K562 (cell line): ENCODE measurements at regions not wholly inside any gene's neighbourhood (a gene's known extent, or its start where the extent isn't known, plus 50 kb on each side); places are given as distances from the start of the nearest gene placed in this dataset.

Experiments used
- ATAC-seq: fragments of 200-7000 bp; cut with Tn5 transposase; 3 replicates; pipeline ENCODE4 v1.9.1; 2020; ENCODE audit warnings: moderate library complexity
- BruUV-seq: library from RNA; stranded (reverse); fragments of 400-500 nt; replicated peaks from 2 replicates; lab custom pipeline; 2021; lab: Mats Ljungman, UMichigan
- CTCF ChIA-PET: fragments of 300-600 bp; formaldehyde crosslinking; extraction: SDS; loops from one replicate; lab custom pipeline; 2021; ENCODE audit warnings: low intra/inter-chr PET ratio; lab: Yijun Ruan, JAX
- POLR2A ChIA-PET: fragments of 300-600, 350-650 bp; sonication (Branson Sonifier 250); formaldehyde crosslinking; extraction: SDS; loops from one replicate; lab custom pipeline; 2021; ENCODE audit warnings: antibody characterized with exemption, inconsistent platforms; lab: Yijun Ruan, JAX
- DNase-seq, 4 experiments: peaks; one replicate each; pipeline versions ENCODE4 v3.0.0 to v3.0.0-alpha.2; 2011 to 2018; ENCODE audit warnings: low spot score in 3 of 4, mixed read lengths in 3 of 4; ENCODE audit errors: extremely low read depth in 1 of 4
- FAIRE-seq: peaks from 2 replicates; lab custom pipeline; 2011; peaks lifted over from hg19 to GRCh38; lab: Jason Lieb, UNC
- H2AFZ ChIP-seq: 2 replicates; pipeline ENCODE4 v1.6.0; 2011; ENCODE audit warnings: low read depth, low read length, control low read depth, inconsistent platforms
- H3K27ac ChIP-seq: fragments of 200-600 bp; 3 replicates; pipeline ENCODE4 v1.8.0; 2011; ENCODE audit warnings: low read depth, mild to moderate bottlenecking, control low read depth, inconsistent platforms, low read length, moderate library complexity, mixed read lengths; ENCODE audit errors: extremely low read depth
- H3K27me3 ChIP-seq, 2 experiments: fragments of 300-600 bp in 1 of 2; 2 replicates in 1 of 2; 3 replicates in 1 of 2; pipeline versions ENCODE4 v1.6.0 to v1.8.0; 2011; ENCODE audit warnings: inconsistent platforms in 2 of 2, low read length in 2 of 2, mild to moderate bottlenecking in 1 of 2, mixed read lengths in 1 of 2, moderate library complexity in 1 of 2; ENCODE audit not compliant: control insufficient read depth in 2 of 2, insufficient read depth in 2 of 2
- H3K36me3 ChIP-seq: fragments of 300-600 bp; 3 replicates; pipeline ENCODE4 v1.8.0; 2011; ENCODE audit warnings: mild to moderate bottlenecking, low read length, inconsistent platforms; ENCODE audit not compliant: control insufficient read depth, insufficient read depth
- H3K4me1 ChIP-seq, 2 experiments: fragments of 200-600 bp in 1 of 2; replicated peaks in 1 of 2; 2 replicates in 1 of 2; 3 replicates in 1 of 2; pipeline versions ENCODE4 v1.5.1 to v1.8.0; 2011; ENCODE audit warnings: inconsistent platforms in 2 of 2, low read length in 2 of 2, mild to moderate bottlenecking in 1 of 2, mixed read lengths in 1 of 2, moderate library complexity in 1 of 2; ENCODE audit not compliant: control insufficient read depth in 2 of 2, insufficient read depth in 2 of 2
- H3K4me2 ChIP-seq: 2 replicates; pipeline ENCODE4 v1.6.1; 2011; ENCODE audit warnings: low read length, control low read depth, inconsistent platforms, mixed read lengths; ENCODE audit not compliant: insufficient read depth
- H3K4me3 ChIP-seq: fragments of 200-600 bp; sonication (generic), shearing (Covaris generic); 2 replicates; pipeline ENCODE4 v1.5.1; 2016; ENCODE audit warnings: control low read depth, inconsistent platforms
- H3K79me2 ChIP-seq: fragments of 200-600 bp; 3 replicates; pipeline ENCODE4 v1.8.0; 2011; ENCODE audit warnings: low read length, inconsistent platforms; ENCODE audit not compliant: control insufficient read depth, insufficient read depth
- H3K9ac ChIP-seq, 2 experiments: 2 replicates each; pipeline versions ENCODE4 v1.6.0 to v1.6.1; 2011; ENCODE audit warnings: low read depth in 2 of 2, low read length in 2 of 2, control low read depth in 1 of 2, inconsistent platforms in 1 of 2, mild to moderate bottlenecking in 1 of 2, mixed read lengths in 1 of 2; ENCODE audit not compliant: insufficient read depth in 1 of 2
- H3K9me1 ChIP-seq: one replicate; pipeline ENCODE4 v1.6.0; 2011; ENCODE audit warnings: inconsistent platforms, mild to moderate bottlenecking, low read length, moderate library complexity; ENCODE audit not compliant: control insufficient read depth, insufficient read depth
- H3K9me3 ChIP-seq: replicated peaks from 2 replicates; pipeline ENCODE4 v1.5.1; 2011; ENCODE audit warnings: low read depth, low read length, inconsistent platforms; ENCODE audit not compliant: control insufficient read depth, insufficient read depth
- H4K20me1 ChIP-seq: replicated peaks from 2 replicates; pipeline ENCODE4 v1.6.1; 2011; ENCODE audit warnings: low read length, inconsistent platforms, mixed read lengths; ENCODE audit not compliant: control insufficient read depth, insufficient read depth
- ARID1B ChIP-seq: fragments of 450-650 bp; IDR thresholded peaks from 2 replicates; pipeline ENCODE4 v1.6.1; 2016; ENCODE audit warnings: antibody characterized with exemption, mild to moderate bottlenecking, inconsistent platforms
- ARID3B ChIP-seq: fragments of 250-450 bp; sonication (Bioruptor Pico); IDR thresholded peaks from 2 replicates; pipeline ENCODE4 v1.4.0; 2020; ENCODE audit warnings: borderline replicate concordance
- ASH1L ChIP-seq: fragments of 450-650 bp; IDR thresholded peaks from 2 replicates; pipeline ENCODE4 v1.6.1; 2018; ENCODE audit warnings: borderline replicate concordance, mild to moderate bottlenecking, low read depth; ENCODE audit not compliant: partially characterized antibody
- GABPB1 ChIP-seq: sonication (generic); formaldehyde crosslinking; IDR thresholded peaks from 2 replicates; pipeline ENCODE4 v1.8.0; 2022; ENCODE audit warnings: mild to moderate bottlenecking, missing genetic modification reagents
- HNRNPH1 ChIP-seq: fragments of 200-400 bp; formaldehyde crosslinking; optimal IDR thresholded peaks from 2 replicates; pipeline ENCODE3; 2017; ENCODE audit warnings: low read depth, mild to moderate bottlenecking, low read length, moderate library complexity
- L3MBTL2 ChIP-seq: fragments of 450-650 bp; IDR thresholded peaks from 2 replicates; pipeline ENCODE4 v1.6.1; 2016; ENCODE audit warnings: mild to moderate bottlenecking, moderate library complexity
- MEF2A ChIP-seq: IDR thresholded peaks from 2 replicates; pipeline ENCODE4 v1.6.1; 2011; ENCODE audit warnings: low read depth, mild to moderate bottlenecking, low read length, moderate library complexity; ENCODE audit not compliant: control insufficient read depth
- NFIC ChIP-seq: fragments of 450-650 bp; IDR thresholded peaks from 2 replicates; pipeline ENCODE4 v1.6.1; 2017; ENCODE audit warnings: mild to moderate bottlenecking, inconsistent platforms
- TAF1 ChIP-seq: IDR thresholded peaks from 2 replicates; pipeline ENCODE4 v1.6.1; 2011; ENCODE audit warnings: mild to moderate bottlenecking, low read length, moderate library complexity; ENCODE audit not compliant: insufficient read depth, control insufficient read depth, severe bottlenecking; ENCODE audit errors: extremely low read depth
- TFAM ChIP-seq: fragments of 250-450 bp; sonication (Bioruptor Pico); conservative IDR thresholded peaks from 2 replicates; pipeline ENCODE4 v1.5.0; 2021; ENCODE audit warnings: mild to moderate bottlenecking, moderate library complexity
- ZBTB12 ChIP-seq: fragments of 250-450 bp; sonication (Bioruptor Pico); IDR thresholded peaks from 2 replicates; pipeline ENCODE4 v1.4.0; 2020
- WGBS: fragments of 100-300 bp; shearing (Covaris generic); methylation state at CpG from one replicate; pipeline ENCODE4 v1.1.6; 2016; ENCODE audit warnings: low coverage, mixed read lengths; ENCODE audit not compliant: insufficient coverage; ENCODE audit errors: missing lambda C conversion rate; 5-methylcytosine and 5-hydroxymethylcytosine counted together
- in situ Hi-C: fragments of 300-500 bp; cut with MboI; formaldehyde crosslinking; loops from 4 replicates; pipeline ENCODE4 v1.15.0; 2018; ENCODE audit warnings: inconsistent platforms, mixed read lengths
- intact Hi-C: fragments of 100-400 bp; cut with micrococcal nuclease; formaldehyde crosslinking; loops from 2 replicates; pipeline ENCODE4 v1.14.2; 2022
- TF ChIP-seq, protein P1 (sequence below): fragments of 250-450 bp; sonication (Bioruptor Pico); IDR thresholded peaks from 2 replicates; pipeline ENCODE4 v1.5.0; 2021

DNA sequence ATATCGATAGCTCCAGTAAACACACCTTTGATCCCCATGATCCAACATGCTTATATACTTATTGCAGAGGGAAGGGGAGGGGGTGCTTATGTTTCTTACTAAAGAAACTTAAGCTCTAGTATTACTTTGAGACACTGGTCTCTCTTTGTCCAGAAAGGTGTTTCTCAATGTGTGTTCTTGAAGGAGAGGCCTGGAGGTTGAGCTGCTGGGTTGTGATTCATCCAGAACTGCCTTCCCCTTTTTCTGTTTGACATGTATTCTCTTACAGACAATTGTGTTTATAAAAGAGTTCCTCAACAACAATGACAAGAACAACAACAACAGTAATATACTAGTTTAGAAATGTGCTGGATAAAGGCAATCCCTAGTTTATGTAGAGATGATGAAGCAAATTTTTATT, 516.0 kb upstream of the FAM98A start:
- Histone ChIP-seq H3K79me2 (no peaks in the 10 kb centered on the region), H3K36me3 (no peaks in the 10 kb centered on the region), H3K4me3 (no peak overlapping the region), H2AFZ (no peak overlapping the region), H3K27me3 (no peaks in the 10 kb centered on the region), H4K20me1 (no peaks in the 10 kb centered on the region), H3K9me3 (no peaks in the 10 kb centered on the region), H3K9ac (no peak overlapping the region), H3K9me1 (no peaks in the 10 kb centered on the region), H3K27ac (no peak overlapping the region), H3K4me1 (no peaks in the 10 kb centered on the region), H3K4me2 (no peak overlapping the region)
- ATAC-seq (no peak), FAIRE-seq (no peak), DNase-seq (no peak)
- CTCF ChIA-PET: no interaction called here
- in situ Hi-C loops: no loop called here
- intact Hi-C loops: no loop called here
- 0% methylated on average over 1 of the region's 1 CpG for WGBS
- POLR2A ChIA-PET: no interaction called here
- no TSS peak for BruUV-seq
- TF ChIP-seq TFAM (CRISPR knock-in tag): no peak
- TF ChIP-seq HNRNPH1: no peak
- no peak for TF ChIP-seq ASH1L
- no peak for TF ChIP-seq GABPB1
- no peak for TF ChIP-seq TAF1
- no peak for TF ChIP-seq L3MBTL2
- TF ChIP-seq, protein P1, sequence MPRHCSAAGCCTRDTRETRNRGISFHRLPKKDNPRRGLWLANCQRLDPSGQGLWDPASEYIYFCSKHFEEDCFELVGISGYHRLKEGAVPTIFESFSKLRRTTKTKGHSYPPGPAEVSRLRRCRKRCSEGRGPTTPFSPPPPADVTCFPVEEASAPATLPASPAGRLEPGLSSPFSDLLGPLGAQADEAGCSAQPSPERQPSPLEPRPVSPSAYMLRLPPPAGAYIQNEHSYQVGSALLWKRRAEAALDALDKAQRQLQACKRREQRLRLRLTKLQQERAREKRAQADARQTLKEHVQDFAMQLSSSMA (CRISPR knock-in tag): no peak
- TF ChIP-seq ZBTB12 (CRISPR knock-in tag): no peak
- TF ChIP-seq ARID3B (CRISPR knock-in tag): no peak
- TF ChIP-seq NFIC: no peak
- no peak for TF ChIP-seq ARID1B
- TF ChIP-seq MEF2A: no peak
